GM23338 (cell line): ENCODE measurements at regions not wholly inside any gene's neighbourhood (a gene's known extent, or its start where the extent isn't known, plus 50 kb on each side); places are given as distances from the start of the nearest gene placed in this dataset.

Experiments used
- ATAC-seq: fragments of 200-7000 bp; cut with Tn5 transposase; 3 replicates; pipeline ENCODE4 v1.9.1; 2020
- DNase-seq: peaks from one replicate; pipeline ENCODE4 v3.0.0-alpha.2; 2015; ENCODE audit warnings: low spot score
- H2AFZ ChIP-seq: fragments of 200-600 bp; sonication (generic); 2 replicates; pipeline ENCODE4 v1.8.0; 2016; ENCODE audit warnings: antibody characterized with exemption, mild to moderate bottlenecking, moderate library complexity
- H3F3A ChIP-seq: fragments of 200-600 bp; sonication (generic); replicated peaks from 2 replicates; pipeline ENCODE4 v1.8.0; 2017; ENCODE audit warnings: antibody characterized with exemption, mixed run types, low read depth
- H3K27ac ChIP-seq: fragments of 200-600 bp; sonication (generic); 2 replicates; pipeline ENCODE4 v1.6.1; 2016; ENCODE audit warnings: low read depth
- H3K27me3 ChIP-seq: fragments of 200-600 bp; sonication (generic); 2 replicates; pipeline ENCODE4 v1.8.0; 2016; ENCODE audit warnings: mild to moderate bottlenecking, mixed run types, moderate library complexity; ENCODE audit not compliant: insufficient read depth
- H3K36me3 ChIP-seq: fragments of 200-600 bp; sonication (generic); 2 replicates; pipeline ENCODE4 v1.8.0; 2016; ENCODE audit warnings: mild to moderate bottlenecking; ENCODE audit not compliant: insufficient read depth
- H3K4me1 ChIP-seq: fragments of 200-600 bp; sonication (generic); 2 replicates; pipeline ENCODE4 v1.8.0; 2016; ENCODE audit warnings: mild to moderate bottlenecking, moderate library complexity; ENCODE audit not compliant: insufficient read depth
- H3K4me2 ChIP-seq: fragments of 200-600 bp; sonication (generic); 2 replicates; pipeline ENCODE4 v1.7.1; 2017; ENCODE audit warnings: mixed run types
- H3K4me3 ChIP-seq: fragments of 200-600 bp; sonication (generic); 2 replicates; pipeline ENCODE4 v1.6.1; 2016; ENCODE audit warnings: mixed run types
- H3K79me2 ChIP-seq: fragments of 200-600 bp; sonication (generic); replicated peaks from 2 replicates; pipeline ENCODE4 v1.8.0; 2017; ENCODE audit warnings: mild to moderate bottlenecking; ENCODE audit not compliant: insufficient read depth
- H3K9me2 ChIP-seq: fragments of 200-600 bp; sonication (generic); 2 replicates; pipeline ENCODE4 v1.8.0; 2017; ENCODE audit not compliant: insufficient read depth
- H4K20me1 ChIP-seq: fragments of 200-600 bp; sonication (generic); replicated peaks from 2 replicates; pipeline ENCODE4 v1.8.0; 2017; ENCODE audit warnings: mild to moderate bottlenecking; ENCODE audit not compliant: insufficient read depth
- H3K27ac Mint-ChIP-seq: 2 replicates; pipeline ENCODE4 v1.8.0; 2020; ENCODE audit warnings: inconsistent platforms, mild to moderate bottlenecking, moderate library complexity, mixed read lengths
- H3K27me3 Mint-ChIP-seq: 3 replicates; pipeline ENCODE4 v1.8.0; 2022; ENCODE audit warnings: low read depth, mild to moderate bottlenecking, moderate library complexity, mixed read lengths, inconsistent platforms; ENCODE audit not compliant: insufficient read depth, poor library complexity
- H3K36me3 Mint-ChIP-seq: 3 replicates; pipeline ENCODE4 v1.8.0; 2021; ENCODE audit warnings: low read depth, mild to moderate bottlenecking, inconsistent platforms, moderate library complexity, mixed read lengths
- H3K4me1 Mint-ChIP-seq: 3 replicates; pipeline ENCODE4 v1.8.0; 2020; ENCODE audit warnings: mild to moderate bottlenecking, inconsistent platforms, mixed read lengths
- H3K4me3 Mint-ChIP-seq: 3 replicates; pipeline ENCODE4 v1.8.0; 2021; ENCODE audit warnings: moderate library complexity, mild to moderate bottlenecking, inconsistent platforms, mixed read lengths
- H3K9me3 Mint-ChIP-seq: 3 replicates; pipeline ENCODE4 v1.8.0; 2020; ENCODE audit warnings: moderate library complexity, mild to moderate bottlenecking, inconsistent platforms, mixed read lengths
- CREB1 ChIP-seq: fragments of 250-450 bp; sonication (Bioruptor Pico); IDR thresholded peaks from 2 replicates; pipeline ENCODE4 v1.5.0; 2020; ENCODE audit warnings: low read depth, mild to moderate bottlenecking, moderate library complexity
- EZH2phosphoT487 ChIP-seq: fragments of 200-600 bp; sonication (generic); IDR thresholded peaks from one replicate; pipeline ENCODE4 v1.8.1; 2018; ENCODE audit warnings: antibody characterized with exemption; ENCODE audit not compliant: unreplicated experiment
- ZNF331 ChIP-seq: fragments of 250-450 bp; sonication (Bioruptor Pico); IDR thresholded peaks from 2 replicates; pipeline ENCODE4 v1.5.0; 2020; ENCODE audit warnings: low read depth, mild to moderate bottlenecking, moderate library complexity
- TF ChIP-seq, protein P1 (sequence below), 2 experiments: fragments of 200-600 bp in 1 of 2; sonication (generic) in 1 of 2; conservative IDR thresholded peaks; 2 replicates each; pipeline versions ENCODE4 v1.5.1 to v1.6.1; 2016 to 2017; ENCODE audit warnings: antibody characterized with exemption in 2 of 2, low read depth in 2 of 2, mild to moderate bottlenecking in 2 of 2, moderate library complexity in 1 of 2
- TF ChIP-seq, protein P2 (sequence below): IDR thresholded peaks from 2 replicates; pipeline ENCODE4 v1.6.1; 2016; ENCODE audit warnings: antibody characterized with exemption

DNA sequence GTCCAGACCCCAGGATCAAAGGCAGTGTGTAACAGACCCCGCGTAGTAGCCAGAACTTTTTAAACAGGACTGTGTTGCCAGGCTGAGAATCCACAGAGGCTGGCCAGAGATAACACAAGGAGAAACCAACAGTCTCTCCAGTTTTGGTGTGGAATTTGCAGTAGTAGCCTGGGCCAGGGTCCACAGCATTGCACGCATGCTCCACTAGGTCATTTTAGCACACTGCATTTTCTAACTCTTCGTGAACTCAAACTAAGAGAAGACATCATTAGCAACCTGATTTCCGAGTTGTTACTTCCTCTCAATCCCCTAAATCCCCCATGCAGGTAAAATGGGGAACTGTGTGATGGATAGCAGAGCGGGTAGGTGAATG, 119.6 kb downstream of the BOD1 start:
- no peaks in the 10 kb centered on the region for H3K79me2 ChIP-seq
- TF ChIP-seq, protein P1, sequence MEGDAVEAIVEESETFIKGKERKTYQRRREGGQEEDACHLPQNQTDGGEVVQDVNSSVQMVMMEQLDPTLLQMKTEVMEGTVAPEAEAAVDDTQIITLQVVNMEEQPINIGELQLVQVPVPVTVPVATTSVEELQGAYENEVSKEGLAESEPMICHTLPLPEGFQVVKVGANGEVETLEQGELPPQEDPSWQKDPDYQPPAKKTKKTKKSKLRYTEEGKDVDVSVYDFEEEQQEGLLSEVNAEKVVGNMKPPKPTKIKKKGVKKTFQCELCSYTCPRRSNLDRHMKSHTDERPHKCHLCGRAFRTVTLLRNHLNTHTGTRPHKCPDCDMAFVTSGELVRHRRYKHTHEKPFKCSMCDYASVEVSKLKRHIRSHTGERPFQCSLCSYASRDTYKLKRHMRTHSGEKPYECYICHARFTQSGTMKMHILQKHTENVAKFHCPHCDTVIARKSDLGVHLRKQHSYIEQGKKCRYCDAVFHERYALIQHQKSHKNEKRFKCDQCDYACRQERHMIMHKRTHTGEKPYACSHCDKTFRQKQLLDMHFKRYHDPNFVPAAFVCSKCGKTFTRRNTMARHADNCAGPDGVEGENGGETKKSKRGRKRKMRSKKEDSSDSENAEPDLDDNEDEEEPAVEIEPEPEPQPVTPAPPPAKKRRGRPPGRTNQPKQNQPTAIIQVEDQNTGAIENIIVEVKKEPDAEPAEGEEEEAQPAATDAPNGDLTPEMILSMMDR (conservative IDR thresholded peaks at IDR 0.05; ENCODE audit: low read depth in 2 of 2), result 0 out of 4 replicates have a peak, but pooled peaks of 1 of the 2 experiments have one; percentile 1
- TF ChIP-seq, protein P2, sequence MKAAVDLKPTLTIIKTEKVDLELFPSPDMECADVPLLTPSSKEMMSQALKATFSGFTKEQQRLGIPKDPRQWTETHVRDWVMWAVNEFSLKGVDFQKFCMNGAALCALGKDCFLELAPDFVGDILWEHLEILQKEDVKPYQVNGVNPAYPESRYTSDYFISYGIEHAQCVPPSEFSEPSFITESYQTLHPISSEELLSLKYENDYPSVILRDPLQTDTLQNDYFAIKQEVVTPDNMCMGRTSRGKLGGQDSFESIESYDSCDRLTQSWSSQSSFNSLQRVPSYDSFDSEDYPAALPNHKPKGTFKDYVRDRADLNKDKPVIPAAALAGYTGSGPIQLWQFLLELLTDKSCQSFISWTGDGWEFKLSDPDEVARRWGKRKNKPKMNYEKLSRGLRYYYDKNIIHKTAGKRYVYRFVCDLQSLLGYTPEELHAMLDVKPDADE, result no peak
- H2AFZ ChIP-seq, result no peak overlapping the region
- no peak overlapping the region for H3K4me3 ChIP-seq
- peaks cover 5% of the 10 kb centered on the region; the same call in 1 of the 2 replicates for H3K9me2 ChIP-seq
- H3K4me2 ChIP-seq, result no peak overlapping the region
- H3K36me3 Mint-ChIP-seq, result no peaks in the 10 kb centered on the region
- no peak overlapping the region for H3K27ac Mint-ChIP-seq
- no peak overlapping the region for H3K4me3 Mint-ChIP-seq
- no peaks in the 10 kb centered on the region for H3K9me3 Mint-ChIP-seq
- H3F3A ChIP-seq, result no peaks in the 10 kb centered on the region
- no peaks in the 10 kb centered on the region for H3K36me3 ChIP-seq
- ATAC-seq (no peak), DNase-seq (no peak)
- H3K27ac ChIP-seq, result no peak overlapping the region
- H3K4me1 Mint-ChIP-seq, result peaks cover 11% of the 10 kb centered on the region
- H3K27me3 ChIP-seq, result no peaks in the 10 kb centered on the region
- peaks cover 10% of the 10 kb centered on the region for H3K27me3 Mint-ChIP-seq
- 0 out of 2 replicates have a peak, but pooled peaks cover 2% of the 10 kb centered on the region for H3K4me1 ChIP-seq
- no peaks in the 10 kb centered on the region for H4K20me1 ChIP-seq

DNA sequence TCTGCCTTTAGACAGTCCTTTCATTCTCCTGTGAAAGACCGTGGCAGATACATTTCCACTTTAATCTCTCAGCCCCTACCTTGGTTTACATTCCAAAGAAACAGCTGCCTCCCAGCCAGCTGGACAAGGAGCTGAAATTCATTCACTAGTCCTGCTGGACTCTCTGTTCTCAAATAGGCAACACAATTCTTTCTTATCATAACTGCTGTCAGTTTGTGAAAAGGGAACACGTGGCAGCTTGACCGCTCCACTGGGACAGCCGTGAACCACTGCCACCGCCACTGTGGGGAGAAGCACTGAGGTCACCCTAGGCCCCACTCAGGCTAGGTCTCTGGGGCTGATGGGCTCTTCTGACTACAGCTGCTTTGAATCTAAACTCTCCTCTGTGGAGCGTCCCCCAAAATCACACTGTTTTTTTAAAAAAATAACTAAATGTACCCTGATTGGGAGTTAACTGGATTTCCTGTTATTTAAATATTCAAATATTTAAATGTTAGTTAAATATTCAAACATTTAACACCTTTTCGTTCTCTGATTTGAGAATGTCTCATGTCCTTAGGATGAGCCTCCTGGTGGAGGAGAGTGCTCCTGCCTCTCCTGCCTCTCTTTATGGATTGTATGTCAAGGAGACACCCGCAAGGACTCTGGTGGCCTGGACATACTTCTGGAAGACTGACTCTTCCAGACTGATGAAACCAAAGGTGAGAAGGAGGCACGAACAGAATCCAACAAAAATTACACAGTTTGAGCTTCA, 120.1 kb downstream of the BOD1 start:
- H3K36me3 Mint-ChIP-seq, result no peaks in the 10 kb centered on the region
- Histone ChIP-seq H3K27ac (no peak overlapping the region), H3K36me3 (no peaks in the 10 kb centered on the region), H3K4me3 (no peak overlapping the region), H3K4me2 (no peak overlapping the region), H3K79me2 (no peaks in the 10 kb centered on the region), H2AFZ (no peak overlapping the region), H3F3A (no peaks in the 10 kb centered on the region), H3K27me3 (no peaks in the 10 kb centered on the region), H3K9me2 (peaks cover 5% of the 10 kb centered on the region; the same call in 1 of the 2 replicates), H3K4me1 (0 out of 2 replicates have a peak, but pooled peaks cover 2% of the 10 kb centered on the region), H4K20me1 (no peaks in the 10 kb centered on the region)
- TF ChIP-seq EZH2phosphoT487 (no peak), ZNF331 (CRISPR knock-in tag) (no peak), CREB1 (CRISPR knock-in tag) (no peak)
- TF ChIP-seq, protein P1 (conservative IDR thresholded peaks at IDR 0.05; ENCODE audit: low read depth in 2 of 2), result peak in 1 of 2 experiments; percentile 8; a peak in 1 of 4 replicates
- peaks cover 11% of the 10 kb centered on the region for H3K4me1 Mint-ChIP-seq
- H3K27me3 Mint-ChIP-seq, result peaks cover 10% of the 10 kb centered on the region
- no peak overlapping the region for H3K27ac Mint-ChIP-seq
- DNase-seq, result no peak
- H3K4me3 Mint-ChIP-seq, result no peak overlapping the region
- no peak for ATAC-seq
- no peaks in the 10 kb centered on the region for H3K9me3 Mint-ChIP-seq
